Keratinocyte (primary cell): ENCODE measurements at regions not wholly inside any gene's neighbourhood (a gene's known extent, or its start where the extent isn't known, plus 50 kb on each side); places are given as distances from the start of the nearest gene placed in this dataset.
A peak's percentile ranks its signal among the peaks of the same experiment; 100 is the strongest.

Experiments
- DNase-seq: peaks from one replicate; pipeline ENCODE4 v3.0.0-alpha.2; 2011; ENCODE audit warnings: low read depth, missing footprints, low spot score
- FAIRE-seq: peaks from 2 replicates; lab custom pipeline; 2011; peaks lifted over from hg19 to GRCh38; lab: Jason Lieb, UNC
- H2AFZ ChIP-seq: 2 replicates; pipeline ENCODE4 v1.6.0; 2012; ENCODE audit warnings: low read length, control low read depth, inconsistent platforms; ENCODE audit not compliant: control insufficient read depth
- H3K27ac ChIP-seq: 2 replicates; pipeline ENCODE4 v1.5.1; 2011; ENCODE audit warnings: low read length; ENCODE audit not compliant: control insufficient read depth, insufficient read depth
- H3K27me3 ChIP-seq: 3 replicates; pipeline ENCODE4 v1.6.0; 2011; ENCODE audit warnings: low read length; ENCODE audit not compliant: control insufficient read depth, insufficient read depth; ENCODE audit errors: extremely low read depth
- H3K36me3 ChIP-seq, 2 experiments: 2 replicates in 1 of 2; 3 replicates in 1 of 2; pipeline ENCODE4 v1.5.1; 2011; ENCODE audit warnings: low read length in 2 of 2, mild to moderate bottlenecking in 1 of 2; ENCODE audit not compliant: control insufficient read depth in 2 of 2, insufficient read depth in 2 of 2; ENCODE audit errors: extremely low read depth in 1 of 2
- H3K4me1 ChIP-seq: 3 replicates; pipeline ENCODE4 v1.5.1; 2011; ENCODE audit warnings: low read length; ENCODE audit not compliant: control insufficient read depth, insufficient read depth; ENCODE audit errors: extremely low read depth
- H3K4me2 ChIP-seq: 3 replicates; pipeline ENCODE4 v1.6.0; 2011; ENCODE audit warnings: low read depth, low read length; ENCODE audit not compliant: control insufficient read depth, insufficient read depth; ENCODE audit errors: extremely low read depth
- H3K4me3 ChIP-seq, 3 experiments: fragments of 200-600 bp in 1 of 3; sonication (generic) in 1 of 3; 2 replicates in 2 of 3; 3 replicates in 1 of 3; pipeline ENCODE4 v1.5.1; 2011 to 2016; ENCODE audit warnings: low read length in 3 of 3, mild to moderate bottlenecking in 3 of 3, control low read depth in 2 of 3, inconsistent platforms in 1 of 3, low read depth in 1 of 3, mixed read lengths in 1 of 3, mixed run types in 1 of 3, moderate library complexity in 1 of 3; ENCODE audit not compliant: control insufficient read depth in 2 of 3, insufficient read depth in 2 of 3; ENCODE audit errors: extremely low read depth in 1 of 3
- H3K79me2 ChIP-seq: 2 replicates; pipeline ENCODE4 v1.6.0; 2012; ENCODE audit warnings: low read length; ENCODE audit not compliant: control insufficient read depth, insufficient read depth
- H3K9ac ChIP-seq: 3 replicates; pipeline ENCODE4 v1.6.0; 2011; ENCODE audit warnings: low read length; ENCODE audit not compliant: control insufficient read depth, insufficient read depth; ENCODE audit errors: extremely low read depth
- H3K9me1 ChIP-seq: 3 replicates; pipeline ENCODE4 v1.6.0; 2011; ENCODE audit warnings: low read length; ENCODE audit not compliant: control insufficient read depth, insufficient read depth; ENCODE audit errors: extremely low read depth
- H3K9me3 ChIP-seq: 2 replicates; pipeline ENCODE4 v1.5.1; 2012; ENCODE audit warnings: low read depth, low read length; ENCODE audit not compliant: control insufficient read depth
- H4K20me1 ChIP-seq: 3 replicates; pipeline ENCODE4 v1.6.0; 2011; ENCODE audit warnings: low read length; ENCODE audit not compliant: control insufficient read depth, insufficient read depth; ENCODE audit errors: extremely low read depth
- EZH2 ChIP-seq: IDR thresholded peaks from one replicate; pipeline ENCODE4 v1.6.1; 2012; ENCODE audit warnings: inconsistent platforms, mild to moderate bottlenecking, low read length, moderate library complexity
- dilution Hi-C: fragments of 300-500 bp; cut with MboI; formaldehyde crosslinking; loops from one replicate; pipeline ENCODE4 v1.7.0; 2020; ENCODE audit warnings: low sequenced_read_pairs; ENCODE audit not compliant: extremely low pct_ligation_motif_present
- TF ChIP-seq, protein P1 (sequence below), 3 experiments: IDR thresholded peaks in 1 of 3; conservative IDR thresholded peaks in 1 of 3; optimal IDR thresholded peaks in 1 of 3; 2 replicates in 2 of 3; 3 replicates in 1 of 3; pipeline versions ENCODE3 to v1.5.1; 2011; ENCODE audit warnings: low read length in 3 of 3, mild to moderate bottlenecking in 3 of 3, moderate library complexity in 2 of 3, control low read depth in 1 of 3, inconsistent platforms in 1 of 3; ENCODE audit not compliant: insufficient read depth in 2 of 3; ENCODE audit errors: extremely low read depth in 1 of 3

DNA sequence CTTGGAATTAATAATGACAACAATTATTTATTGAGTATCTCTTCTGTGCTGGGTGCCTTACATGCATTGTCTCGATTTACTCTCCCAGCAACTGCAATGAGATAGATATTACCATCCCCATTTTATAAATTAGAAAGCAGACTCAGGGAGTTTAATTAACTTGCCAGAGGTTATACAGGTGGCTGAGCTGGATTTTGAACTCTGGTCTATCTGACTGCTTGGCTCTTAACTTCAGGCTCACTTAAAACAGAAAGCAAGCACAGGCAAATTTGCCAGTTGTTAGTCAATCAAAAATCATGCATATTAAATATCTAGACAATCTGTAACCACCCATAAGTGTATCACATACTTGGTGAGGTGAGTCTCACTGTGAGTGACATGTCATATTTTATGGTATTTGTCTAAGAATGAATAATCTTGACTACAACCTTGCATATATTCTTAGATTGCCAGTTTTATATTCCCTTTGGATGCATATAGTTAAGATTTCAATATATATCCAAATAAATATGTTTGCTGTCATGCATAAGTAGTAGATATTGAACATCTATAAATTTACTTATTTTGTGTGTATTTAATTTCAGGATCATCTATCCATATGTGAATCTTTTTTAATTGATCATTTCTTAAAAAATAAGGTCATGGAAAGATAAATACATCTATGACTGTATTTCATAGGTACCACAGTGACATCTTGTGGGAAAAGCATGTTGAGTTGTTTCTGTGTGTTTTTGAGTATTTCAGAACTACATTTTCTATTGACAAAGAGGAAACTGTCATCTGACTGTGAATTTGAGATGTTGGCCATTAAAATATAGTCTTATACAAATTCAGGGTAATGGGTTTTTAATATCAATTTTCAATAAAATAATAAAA is 112.0 kb upstream of the ARHGAP42 start:
- no peak overlapping the region for H2AFZ ChIP-seq
- no peaks in the 10 kb centered on the region for H3K9me1 ChIP-seq
- H3K27me3 ChIP-seq = no peaks in the 10 kb centered on the region
- no peaks in the 10 kb centered on the region for H3K36me3 ChIP-seq
- H3K9ac ChIP-seq = no peak overlapping the region
- dilution Hi-C loops = loop anchor here (25.0 kb wide), 1 partner anchor 287 kb away; no protein-coding TSS in a partner anchor
- H3K9me3 ChIP-seq = no peaks in the 10 kb centered on the region
- H4K20me1 ChIP-seq = no peaks in the 10 kb centered on the region
- no peak for DNase-seq
- H3K4me3 ChIP-seq = no peak overlapping the region
- FAIRE-seq = no peak
- TF ChIP-seq, protein P1, sequence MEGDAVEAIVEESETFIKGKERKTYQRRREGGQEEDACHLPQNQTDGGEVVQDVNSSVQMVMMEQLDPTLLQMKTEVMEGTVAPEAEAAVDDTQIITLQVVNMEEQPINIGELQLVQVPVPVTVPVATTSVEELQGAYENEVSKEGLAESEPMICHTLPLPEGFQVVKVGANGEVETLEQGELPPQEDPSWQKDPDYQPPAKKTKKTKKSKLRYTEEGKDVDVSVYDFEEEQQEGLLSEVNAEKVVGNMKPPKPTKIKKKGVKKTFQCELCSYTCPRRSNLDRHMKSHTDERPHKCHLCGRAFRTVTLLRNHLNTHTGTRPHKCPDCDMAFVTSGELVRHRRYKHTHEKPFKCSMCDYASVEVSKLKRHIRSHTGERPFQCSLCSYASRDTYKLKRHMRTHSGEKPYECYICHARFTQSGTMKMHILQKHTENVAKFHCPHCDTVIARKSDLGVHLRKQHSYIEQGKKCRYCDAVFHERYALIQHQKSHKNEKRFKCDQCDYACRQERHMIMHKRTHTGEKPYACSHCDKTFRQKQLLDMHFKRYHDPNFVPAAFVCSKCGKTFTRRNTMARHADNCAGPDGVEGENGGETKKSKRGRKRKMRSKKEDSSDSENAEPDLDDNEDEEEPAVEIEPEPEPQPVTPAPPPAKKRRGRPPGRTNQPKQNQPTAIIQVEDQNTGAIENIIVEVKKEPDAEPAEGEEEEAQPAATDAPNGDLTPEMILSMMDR (optimal IDR thresholded peaks at IDR 0.05 in 1 of 3, IDR thresholded peaks at IDR 0.05 in 1 of 3, conservative IDR thresholded peaks at IDR 0.05 in 1 of 3; ENCODE audit: extremely low read depth in 1 of 3, insufficient read depth in 2 of 3, low read length in 3 of 3) = peak in 2 of 3 experiments; percentile 8 to 43
- no peak for TF ChIP-seq EZH2
- H3K4me2 ChIP-seq = no peak overlapping the region
- H3K27ac ChIP-seq = no peak overlapping the region
- H3K4me1 ChIP-seq = peaks cover 11% of the 10 kb centered on the region
- no peaks in the 10 kb centered on the region for H3K79me2 ChIP-seq

DNA sequence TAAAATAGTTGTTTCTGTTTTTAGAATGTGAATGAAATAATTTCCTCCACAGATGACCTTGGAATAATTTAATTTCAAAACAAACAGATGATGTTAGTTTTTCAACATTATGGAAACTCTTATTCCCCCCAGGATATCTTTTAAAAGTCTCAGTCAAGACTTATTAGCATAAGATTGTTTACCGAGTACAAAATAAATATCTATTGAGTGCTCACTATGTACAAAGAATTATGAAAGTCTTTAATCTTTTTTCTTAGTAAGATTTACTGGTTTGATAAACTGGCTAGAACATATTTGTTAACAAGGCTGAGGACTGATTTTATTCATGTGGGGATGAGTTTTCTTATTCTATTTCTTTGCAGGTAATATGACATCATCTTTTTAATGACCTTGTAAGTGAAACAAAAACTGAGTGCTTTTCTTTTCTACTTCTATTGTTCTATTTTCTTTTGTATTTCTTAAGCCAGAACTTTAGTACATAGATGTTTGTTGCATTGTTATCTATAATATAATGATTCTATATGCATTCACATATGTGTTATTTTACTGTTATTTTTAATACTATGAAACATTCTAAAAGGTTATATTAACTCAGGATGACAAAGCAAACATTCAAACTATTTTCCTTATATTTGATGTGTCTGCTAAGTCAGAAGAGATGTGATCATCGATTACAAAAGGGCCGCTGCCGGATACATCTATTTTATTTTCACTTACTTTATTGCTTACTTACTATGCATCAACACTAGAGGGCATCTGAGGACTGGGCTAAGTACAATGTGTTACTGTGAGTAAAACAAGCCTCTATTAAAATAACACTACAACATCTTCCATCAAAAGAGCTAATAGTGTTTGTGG is 111.0 kb upstream of the ARHGAP42 start:
- DNase-seq = no peak
- H3K4me3 ChIP-seq = no peak overlapping the region

More for the DNA sequence above, 111.0 kb upstream of the ARHGAP42 start:
- FAIRE-seq = no peak
- no peaks in the 10 kb centered on the region for H3K9me3 ChIP-seq
- no peak overlapping the region for H3K9ac ChIP-seq
- no peaks in the 10 kb centered on the region for H3K79me2 ChIP-seq
- peak overlapping the region; percentile 26 for H3K4me2 ChIP-seq
- no peaks in the 10 kb centered on the region for H4K20me1 ChIP-seq
- H2AFZ ChIP-seq = no peak overlapping the region
- dilution Hi-C loops = loop anchor here (25.0 kb wide), 1 partner anchor 286 kb away; no protein-coding TSS in a partner anchor
- peaks cover 11% of the 10 kb centered on the region for H3K4me1 ChIP-seq
- no peak for TF ChIP-seq EZH2
- TF ChIP-seq, protein P1 (optimal IDR thresholded peaks at IDR 0.05 in 1 of 3, IDR thresholded peaks at IDR 0.05 in 1 of 3, conservative IDR thresholded peaks at IDR 0.05 in 1 of 3; ENCODE audit: extremely low read depth in 1 of 3, insufficient read depth in 2 of 3, low read length in 3 of 3) = peak in 2 of 3 experiments; percentile 56 to 60
- no peaks in the 10 kb centered on the region for H3K27me3 ChIP-seq
- H3K27ac ChIP-seq = no peak overlapping the region
- no peaks in the 10 kb centered on the region for H3K9me1 ChIP-seq
- no peaks in the 10 kb centered on the region for H3K36me3 ChIP-seq
